GM19351 (cell line): ENCODE measurements at regions not wholly inside any gene's neighbourhood (a gene's known extent, or its start where the extent isn't known, plus 50 kb on each side); places are given as distances from the start of the nearest gene placed in this dataset.

ENCODE experiments used
- ATAC-seq: cut with Tn5 transposase; IDR thresholded peaks from one replicate; pipeline ENCODE4 v1.9.1; 2021; ENCODE audit warnings: mild to moderate bottlenecking, moderate library complexity; ENCODE audit not compliant: unreplicated experiment

GRCh38 chr11:92317222-92317621 lies 92.6 kb downstream of the FAT3 start:
- ATAC-seq, result no peak

- no peak for ATAC-seq
These were observed 93.1 kb downstream of the FAT3 start for GRCh38 chr11:92317721-92318120.

GRCh38 chr11:92322225-92322624 lies 97.6 kb downstream of the FAT3 start:
- ATAC-seq, result no peak

- ATAC-seq, result no peak
These were observed 100.3 kb downstream of the FAT3 start for GRCh38 chr11:92324890-92325289.

- ATAC-seq, result no peak
These were observed 100.8 kb downstream of the FAT3 start for GRCh38 chr11:92325416-92325815.

- ATAC-seq, result no peak
These were observed 104.5 kb downstream of the FAT3 start for GRCh38 chr11:92329137-92329536.

- ATAC-seq, result no peak
These were observed 105.0 kb downstream of the FAT3 start for GRCh38 chr11:92329646-92330045.

GRCh38 chr11:92330114-92330513 lies 105.5 kb downstream of the FAT3 start:
- no peak for ATAC-seq

GRCh38 chr11:92332986-92333385 lies 108.4 kb downstream of the FAT3 start:
- no peak for ATAC-seq

- no peak for ATAC-seq
These were observed 116.2 kb downstream of the FAT3 start for GRCh38 chr11:92340839-92341238.

GRCh38 chr11:92342034-92342720 lies 117.6 kb downstream of the FAT3 start:
- no peak for ATAC-seq

GRCh38 chr11:92342886-92343285 lies 118.3 kb downstream of the FAT3 start:
- ATAC-seq, result no peak

- ATAC-seq, result no peak
These were observed 121.6 kb downstream of the FAT3 start for GRCh38 chr11:92346220-92346619.

- no peak for ATAC-seq
These were observed 122.8 kb downstream of the FAT3 start for GRCh38 chr11:92347454-92347853.

- no peak for ATAC-seq
These were observed 125.0 kb downstream of the FAT3 start for GRCh38 chr11:92349486-92350156.

- no peak for ATAC-seq
These were observed 132.7 kb downstream of the FAT3 start for GRCh38 chr11:92357344-92357743.

GRCh38 chr11:92357841-92358240 lies 133.2 kb downstream of the FAT3 start:
- ATAC-seq, result no peak

GRCh38 chr11:92361551-92361950 lies 136.9 kb downstream of the FAT3 start:
- no peak for ATAC-seq

- no peak for ATAC-seq
These were observed 138.4 kb downstream of the FAT3 start for GRCh38 chr11:92362989-92363388.

- no peak for ATAC-seq
These were observed 139.6 kb downstream of the FAT3 start for GRCh38 chr11:92364177-92364576.

GRCh38 chr11:92376146-92376599 lies 151.6 kb downstream of the FAT3 start:
- ATAC-seq, result no peak

GRCh38 chr11:92376680-92377079 lies 152.1 kb downstream of the FAT3 start:
- no peak for ATAC-seq

- ATAC-seq, result no peak
These were observed 156.3 kb downstream of the FAT3 start for GRCh38 chr11:92380882-92381281.
